SK-N-SH treated with all-trans-retinoic acid at 6 μM for 48 hours (cell line): ENCODE measurements at regions not wholly inside any gene's neighbourhood (a gene's known extent, or its start where the extent isn't known, plus 50 kb on each side); places are given as distances from the start of the nearest gene placed in this dataset.
"Not testable (repeated sequence)": the region's sequence is repeated elsewhere in the genome, so short reads cannot be mapped to it uniquely, and the experiment has no call there.

Experiments
- BACH2 ChIP-seq: fragments of 250-450 bp; sonication (Bioruptor Pico); IDR thresholded peaks from 2 replicates; pipeline ENCODE4 v1.9.0; 2021; ENCODE audit warnings: mild to moderate bottlenecking, borderline replicate concordance
- RARB ChIP-seq: fragments of 250-450 bp; sonication (Bioruptor Pico); IDR thresholded peaks from 2 replicates; pipeline ENCODE4 v1.8.0; 2021; ENCODE audit warnings: mild to moderate bottlenecking, moderate library complexity
- ZFP30 ChIP-seq: fragments of 450-650 bp; formaldehyde crosslinking; IDR thresholded peaks from 2 replicates; pipeline ENCODE4 v1.5.0; 2022; ENCODE audit warnings: mild to moderate bottlenecking, moderate library complexity
- TF ChIP-seq, protein P1 (sequence below): fragments of 250-450 bp; sonication (Bioruptor Pico); IDR thresholded peaks from 2 replicates; pipeline ENCODE4 v1.5.0; 2020; ENCODE audit warnings: mild to moderate bottlenecking, moderate library complexity
- TF ChIP-seq, protein P2 (sequence below): fragments of 250-450 bp; sonication (Bioruptor Pico); IDR thresholded peaks from 2 replicates; pipeline ENCODE4 v1.8.0; 2020; ENCODE audit warnings: mild to moderate bottlenecking, moderate library complexity, borderline replicate concordance

DNA sequence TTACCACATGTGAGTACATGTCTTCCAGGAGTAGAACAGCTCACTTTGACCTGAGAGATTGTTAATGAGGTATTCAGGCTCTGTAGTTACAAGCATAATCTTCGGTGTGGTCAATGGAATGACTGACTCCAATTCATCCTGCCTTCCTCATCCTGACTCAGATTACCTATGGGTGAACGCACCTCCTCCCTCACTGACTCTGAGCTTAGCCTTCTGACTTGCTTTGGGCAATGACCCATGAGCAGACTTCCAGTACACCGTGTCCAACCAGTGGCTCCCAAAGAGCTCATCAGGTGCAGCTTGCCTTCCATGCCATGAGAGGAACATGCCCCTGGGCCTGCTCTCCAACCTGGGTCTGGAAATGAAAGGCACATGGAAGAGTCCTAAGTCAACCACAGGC, 361.0 kb upstream of the FRG1 start:
- TF ChIP-seq, protein P1, sequence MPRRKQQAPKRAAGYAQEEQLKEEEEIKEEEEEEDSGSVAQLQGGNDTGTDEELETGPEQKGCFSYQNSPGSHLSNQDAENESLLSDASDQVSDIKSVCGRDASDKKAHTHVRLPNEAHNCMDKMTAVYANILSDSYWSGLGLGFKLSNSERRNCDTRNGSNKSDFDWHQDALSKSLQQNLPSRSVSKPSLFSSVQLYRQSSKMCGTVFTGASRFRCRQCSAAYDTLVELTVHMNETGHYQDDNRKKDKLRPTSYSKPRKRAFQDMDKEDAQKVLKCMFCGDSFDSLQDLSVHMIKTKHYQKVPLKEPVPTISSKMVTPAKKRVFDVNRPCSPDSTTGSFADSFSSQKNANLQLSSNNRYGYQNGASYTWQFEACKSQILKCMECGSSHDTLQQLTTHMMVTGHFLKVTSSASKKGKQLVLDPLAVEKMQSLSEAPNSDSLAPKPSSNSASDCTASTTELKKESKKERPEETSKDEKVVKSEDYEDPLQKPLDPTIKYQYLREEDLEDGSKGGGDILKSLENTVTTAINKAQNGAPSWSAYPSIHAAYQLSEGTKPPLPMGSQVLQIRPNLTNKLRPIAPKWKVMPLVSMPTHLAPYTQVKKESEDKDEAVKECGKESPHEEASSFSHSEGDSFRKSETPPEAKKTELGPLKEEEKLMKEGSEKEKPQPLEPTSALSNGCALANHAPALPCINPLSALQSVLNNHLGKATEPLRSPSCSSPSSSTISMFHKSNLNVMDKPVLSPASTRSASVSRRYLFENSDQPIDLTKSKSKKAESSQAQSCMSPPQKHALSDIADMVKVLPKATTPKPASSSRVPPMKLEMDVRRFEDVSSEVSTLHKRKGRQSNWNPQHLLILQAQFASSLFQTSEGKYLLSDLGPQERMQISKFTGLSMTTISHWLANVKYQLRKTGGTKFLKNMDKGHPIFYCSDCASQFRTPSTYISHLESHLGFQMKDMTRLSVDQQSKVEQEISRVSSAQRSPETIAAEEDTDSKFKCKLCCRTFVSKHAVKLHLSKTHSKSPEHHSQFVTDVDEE: not testable (repeated sequence)
- not testable (repeated sequence) for TF ChIP-seq RARB, BACH2, ZFP30 (CRISPR knock-in tag)
- TF ChIP-seq, protein P2, sequence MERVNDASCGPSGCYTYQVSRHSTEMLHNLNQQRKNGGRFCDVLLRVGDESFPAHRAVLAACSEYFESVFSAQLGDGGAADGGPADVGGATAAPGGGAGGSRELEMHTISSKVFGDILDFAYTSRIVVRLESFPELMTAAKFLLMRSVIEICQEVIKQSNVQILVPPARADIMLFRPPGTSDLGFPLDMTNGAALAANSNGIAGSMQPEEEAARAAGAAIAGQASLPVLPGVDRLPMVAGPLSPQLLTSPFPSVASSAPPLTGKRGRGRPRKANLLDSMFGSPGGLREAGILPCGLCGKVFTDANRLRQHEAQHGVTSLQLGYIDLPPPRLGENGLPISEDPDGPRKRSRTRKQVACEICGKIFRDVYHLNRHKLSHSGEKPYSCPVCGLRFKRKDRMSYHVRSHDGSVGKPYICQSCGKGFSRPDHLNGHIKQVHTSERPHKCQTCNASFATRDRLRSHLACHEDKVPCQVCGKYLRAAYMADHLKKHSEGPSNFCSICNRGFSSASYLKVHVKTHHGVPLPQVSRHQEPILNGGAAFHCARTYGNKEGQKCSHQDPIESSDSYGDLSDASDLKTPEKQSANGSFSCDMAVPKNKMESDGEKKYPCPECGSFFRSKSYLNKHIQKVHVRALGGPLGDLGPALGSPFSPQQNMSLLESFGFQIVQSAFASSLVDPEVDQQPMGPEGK: not testable (repeated sequence)
